ENCODE measurements at regions not wholly inside any gene's neighbourhood (a gene's known extent, or its start where the extent isn't known, plus 50 kb on each side); places are given as distances from the start of the nearest gene placed in this dataset.
A peak's percentile ranks its signal among the peaks of the same experiment; 100 is the strongest.
"Not testable (repeated sequence)": the region's sequence is repeated elsewhere in the genome, so short reads cannot be mapped to it uniquely, and the experiment has no call there.

GRCh38 chr4:134585972-134586371, 384.4 kb upstream of the PABPC4L start:
- DNase-seq: no peak

DNA sequence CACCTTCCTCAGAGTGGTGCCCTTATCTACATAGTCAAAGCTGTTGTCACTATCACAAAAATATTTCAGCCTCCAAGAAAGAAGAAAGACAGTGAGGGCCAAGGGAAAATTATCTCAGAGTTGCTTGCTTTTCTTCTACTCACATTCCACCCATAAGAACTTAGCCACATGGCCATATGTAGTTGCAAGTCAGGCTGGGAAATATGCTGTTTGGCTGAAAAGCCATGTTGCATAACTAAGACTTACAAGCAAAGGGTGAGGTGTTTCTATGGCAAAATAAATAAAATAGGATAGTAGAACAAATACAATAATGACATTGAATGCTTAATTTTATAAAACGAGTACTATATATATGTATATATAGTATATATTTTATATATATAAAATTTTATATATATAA, 365.9 kb upstream of the PABPC4L start:
- DNase-seq: no peak

DNA sequence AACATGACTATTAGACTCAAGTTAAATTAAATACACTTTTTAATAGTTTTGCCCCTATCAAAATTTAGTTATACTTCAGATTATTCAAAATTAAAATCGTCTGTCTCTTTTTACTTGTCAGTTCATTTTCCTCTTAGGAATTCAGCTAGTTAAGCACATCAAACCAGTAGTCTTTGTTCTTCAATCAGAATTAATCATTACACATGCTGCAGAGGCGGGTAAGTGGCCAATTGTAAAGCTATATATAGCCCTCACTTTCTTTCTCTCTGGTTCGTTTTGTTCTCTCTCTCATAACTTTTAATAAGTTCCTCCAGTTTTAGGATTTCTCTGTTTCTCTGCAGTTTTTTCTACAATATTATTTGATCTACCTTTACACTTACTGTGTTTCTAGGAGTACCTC, 359.1 kb upstream of the PABPC4L start:
- DNase-seq: no peak

GRCh38 chr4:134552063-134552462, 350.5 kb upstream of the PABPC4L start:
- DNase-seq: no peak

GRCh38 chr4:134551348-134551747, 349.8 kb upstream of the PABPC4L start:
- DNase-seq: no peak

DNA sequence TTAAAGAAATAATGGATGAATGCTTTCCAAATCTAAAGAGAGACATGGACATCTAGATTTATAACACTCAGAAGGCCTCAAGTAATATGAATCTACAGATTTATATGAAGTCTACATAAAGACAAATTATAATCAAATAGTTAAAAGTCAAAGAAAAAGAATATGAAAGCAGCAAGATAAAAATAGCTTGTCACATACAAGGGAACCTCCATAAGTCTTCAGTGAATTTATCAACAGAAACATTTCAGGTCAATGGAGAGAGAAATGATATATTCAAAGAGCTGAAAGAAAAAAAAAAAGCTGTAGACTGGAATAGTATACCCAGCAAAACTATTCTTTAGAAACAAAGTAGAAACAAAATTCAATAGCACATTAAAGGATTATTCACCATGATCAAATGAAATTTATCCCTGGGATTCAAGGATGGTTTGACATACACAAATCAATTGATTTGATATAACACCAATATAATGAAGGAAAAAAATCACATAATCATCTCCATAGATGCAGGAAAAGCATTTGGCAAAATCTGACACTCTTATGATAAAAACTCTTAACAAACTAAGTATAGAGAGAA, 346.6 kb upstream of the PABPC4L start:
- no peak for DNase-seq

DNA sequence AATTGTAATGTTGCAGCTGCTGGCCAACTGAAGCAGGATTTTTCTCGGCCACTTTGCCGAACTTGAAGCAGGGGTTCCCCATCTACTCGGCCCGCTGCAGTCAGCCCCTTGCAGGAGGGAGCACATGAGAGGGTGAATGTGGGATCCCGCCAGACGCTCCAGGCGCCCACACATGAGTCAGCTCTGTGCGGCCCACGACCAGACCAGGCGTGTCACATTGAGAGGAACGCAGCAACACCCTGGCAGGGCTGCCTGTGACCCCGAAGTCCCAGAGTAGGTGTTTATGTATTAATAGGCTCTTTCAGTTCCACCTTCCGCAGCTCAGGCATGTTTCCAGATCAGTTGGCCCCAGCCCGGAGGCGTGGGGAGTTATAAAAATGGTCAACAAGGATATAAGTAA, 344.7 kb upstream of the PABPC4L start:
- DNase-seq: no peak

- DNase-seq: peak; percentile 39
Observed at GRCh38 chr4:134544303-134544770, 342.7 kb upstream of the PABPC4L start.

DNA sequence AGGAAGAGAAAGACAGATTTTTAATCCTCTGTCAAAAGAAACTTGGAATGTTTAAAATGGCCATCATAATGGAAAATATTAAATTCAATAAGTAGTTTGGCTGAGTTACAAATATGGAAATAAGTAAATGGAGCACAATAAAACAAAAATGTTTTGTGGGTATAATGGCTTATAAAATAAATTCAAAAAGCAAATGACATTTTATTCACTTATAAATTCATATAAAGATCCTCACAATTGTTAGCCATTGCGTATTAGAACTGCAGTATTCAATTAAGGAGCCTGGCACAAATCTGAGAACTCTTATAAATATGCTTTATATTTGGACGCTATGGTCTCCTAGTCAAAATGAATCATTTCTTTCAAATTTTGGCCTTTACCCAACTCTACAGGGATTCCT, 339.0 kb upstream of the PABPC4L start:
- DNase-seq: no peak

GRCh38 chr4:134539729-134540231, 338.2 kb upstream of the PABPC4L start:
- DNase-seq: no peak

- DNase-seq: no peak
Observed at GRCh38 chr4:134537701-134538100, 336.1 kb upstream of the PABPC4L start.

DNA sequence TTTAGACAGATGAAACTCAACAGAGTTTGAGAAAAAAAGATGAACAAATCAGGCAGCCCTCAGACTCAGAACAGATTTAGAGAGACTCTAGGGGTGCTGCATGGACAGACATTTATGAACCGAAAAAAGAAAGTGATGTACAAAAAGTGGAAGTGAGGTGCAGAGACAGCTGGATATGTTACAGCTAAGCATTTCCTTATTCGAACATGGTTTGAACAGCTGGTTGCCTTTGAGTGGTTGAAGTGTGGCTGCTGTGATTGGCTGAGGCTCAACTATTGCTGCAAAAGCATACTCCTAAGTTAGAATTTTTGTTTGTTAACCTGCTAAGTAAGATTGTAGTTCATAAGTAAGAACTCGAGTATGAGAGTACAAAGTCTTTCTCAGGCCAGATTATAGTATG, 331.5 kb upstream of the PABPC4L start:
- DNase-seq: no peak

DNA sequence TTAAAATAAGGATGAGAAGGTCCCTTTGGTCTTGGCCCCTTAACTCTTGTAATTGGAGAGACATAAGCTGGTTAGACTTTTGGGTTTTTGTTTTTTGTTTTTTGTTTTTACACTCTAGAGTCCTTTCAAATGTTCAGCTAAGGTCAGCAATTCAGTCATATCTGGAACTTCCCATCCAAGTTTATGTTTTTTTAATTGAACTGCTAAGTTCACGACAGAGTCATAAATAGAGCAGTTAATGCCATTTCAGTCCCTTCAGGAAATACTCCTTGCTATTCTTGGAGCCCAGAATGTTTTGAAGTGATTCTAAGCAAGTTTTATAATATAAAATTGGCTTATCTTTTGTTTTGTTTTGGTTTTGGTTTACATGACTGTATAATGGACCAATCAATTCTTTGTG, 329.4 kb upstream of the PABPC4L start:
- no peak for DNase-seq

DNA sequence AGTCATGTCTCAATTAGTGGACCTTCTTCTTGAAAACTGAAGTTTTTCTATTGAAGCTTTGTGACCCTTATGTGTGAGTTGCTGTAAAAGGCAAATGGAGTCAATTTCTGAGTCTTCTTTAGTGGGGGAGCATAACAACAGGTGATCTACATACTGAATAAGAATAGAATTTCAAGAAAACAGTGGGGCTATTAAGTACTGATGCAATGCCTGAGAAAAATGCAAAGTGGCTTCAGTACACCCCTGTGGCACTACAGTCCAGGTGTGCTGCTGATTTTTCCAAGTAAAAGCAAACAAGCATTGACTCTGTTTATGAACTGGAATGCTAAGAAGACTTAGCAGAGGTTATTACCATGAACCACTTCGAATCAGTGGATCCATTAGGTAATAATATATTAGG, 328.0 kb upstream of the PABPC4L start:
- DNase-seq: no peak

DNA sequence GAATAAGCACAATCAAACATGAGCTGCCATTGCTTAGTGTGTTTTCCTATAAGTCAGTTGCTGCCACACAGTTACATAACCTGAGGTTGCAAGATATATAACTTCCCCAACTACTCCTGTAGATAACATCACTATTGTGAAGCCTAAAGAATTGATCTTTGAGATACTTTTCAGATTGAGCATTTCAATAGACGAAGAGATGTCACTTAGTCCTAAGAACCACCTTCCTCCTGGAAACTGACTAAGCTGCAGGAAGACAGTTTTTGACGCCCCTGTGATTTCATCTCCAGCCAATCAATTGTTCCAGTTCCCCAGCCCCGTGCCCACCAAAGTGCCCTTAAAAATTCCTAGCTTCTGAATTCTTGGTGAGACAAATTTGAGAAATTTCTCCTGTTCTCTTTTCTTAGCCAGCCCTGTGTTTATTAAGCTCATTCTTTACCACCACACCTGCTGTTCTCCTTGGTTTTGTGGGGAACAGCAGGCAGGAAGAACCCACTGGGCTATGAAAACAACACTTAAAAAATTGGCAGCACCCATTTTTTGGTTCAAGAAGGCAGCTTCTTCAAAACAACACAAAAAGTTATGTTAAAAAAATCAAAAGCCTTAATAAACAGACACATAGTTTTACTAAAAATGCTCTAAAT, 317.1 kb upstream of the PABPC4L start:
- no peak for DNase-seq

DNA sequence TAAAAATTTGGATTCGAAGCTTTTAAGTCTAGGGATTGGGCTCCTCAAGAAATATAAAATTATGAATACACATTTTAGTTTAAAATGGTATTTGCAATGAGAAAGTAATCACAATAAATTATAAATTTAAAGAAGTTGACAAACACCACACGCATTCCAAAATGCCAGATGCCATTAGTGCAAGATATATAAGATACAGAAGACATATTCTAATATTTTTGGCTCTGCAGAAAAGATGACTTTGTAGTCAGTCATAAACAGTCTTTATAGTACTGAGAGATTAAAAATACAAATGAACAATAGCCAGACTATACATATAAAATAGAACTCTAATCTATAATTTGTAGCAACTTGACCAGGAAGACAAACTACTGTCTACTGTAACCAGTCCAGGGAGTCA, 309.0 kb upstream of the PABPC4L start:
- no peak for DNase-seq

DNA sequence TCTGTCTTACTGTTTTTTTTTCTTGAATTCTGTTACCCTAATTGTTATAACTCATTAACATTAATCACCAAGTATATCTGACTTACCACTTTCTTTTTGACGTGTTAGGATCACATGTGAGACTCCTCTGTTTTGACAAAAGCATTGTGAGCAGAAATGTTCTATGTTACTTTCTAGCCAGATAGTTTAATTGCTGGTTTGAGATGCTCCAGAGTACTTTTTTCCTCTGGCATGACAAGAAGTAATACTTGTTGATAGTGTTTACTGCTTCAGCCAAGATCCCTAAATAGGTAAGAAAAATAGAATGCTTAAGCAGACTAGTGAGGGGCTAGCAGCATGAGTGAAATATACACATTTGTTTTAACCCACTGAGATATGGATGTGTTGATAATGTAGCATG, 303.9 kb upstream of the PABPC4L start:
- DNase-seq: no peak

GRCh38 chr4:134501973-134502643, 300.5 kb upstream of the PABPC4L start:
- no peak for DNase-seq

DNA sequence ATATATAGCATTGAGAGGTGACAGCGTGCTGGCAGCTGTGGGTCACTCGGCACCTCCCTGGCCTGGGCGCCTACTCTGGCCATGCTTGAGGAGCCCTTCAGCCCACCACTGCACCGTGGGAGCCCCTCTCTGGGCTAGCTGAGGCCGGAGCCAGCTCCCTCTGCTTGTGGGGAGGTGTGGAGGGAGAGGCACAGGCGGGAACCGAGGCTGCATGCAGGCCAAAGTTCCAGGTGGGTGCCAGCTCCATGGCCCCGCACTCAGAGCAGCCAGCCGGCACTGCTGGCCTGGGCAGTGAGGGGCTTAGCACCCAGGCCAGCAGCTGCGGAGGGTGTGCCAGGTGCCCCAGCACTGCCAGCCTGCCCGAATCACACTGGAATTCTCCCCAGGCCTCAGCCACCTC, 299.9 kb upstream of the PABPC4L start:
- not testable (repeated sequence) for DNase-seq

GRCh38 chr4:134499074-134499473, 297.5 kb upstream of the PABPC4L start:
- no peak for DNase-seq

- DNase-seq: no peak
Observed at GRCh38 chr4:134490863-134491262, 289.3 kb upstream of the PABPC4L start.

- not testable (repeated sequence) for DNase-seq
Observed at GRCh38 chr4:134483514-134483913, 281.9 kb upstream of the PABPC4L start.

- no peak for DNase-seq
Observed at GRCh38 chr4:134471569-134471968, 270.0 kb upstream of the PABPC4L start.

DNA sequence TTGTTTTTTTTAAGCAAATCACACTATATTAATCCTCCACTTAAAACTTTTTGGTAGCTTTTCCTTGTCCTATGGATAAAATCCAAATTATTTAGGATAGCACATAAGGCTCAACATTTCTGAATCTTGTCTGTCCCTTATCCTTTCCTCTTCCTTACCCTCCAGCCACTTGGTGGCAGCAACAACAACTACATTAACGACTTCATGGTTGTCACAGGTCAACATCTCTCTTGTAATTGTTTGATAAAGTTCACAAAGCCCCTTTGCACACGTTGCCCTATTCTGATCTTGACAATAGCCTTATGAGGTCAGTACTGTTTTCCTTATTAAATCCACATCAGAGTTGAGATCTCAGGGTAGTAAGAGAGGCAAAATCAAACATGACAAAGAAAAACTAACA, 269.0 kb upstream of the PABPC4L start:
- DNase-seq: peak; percentile 22
